Spleen (tissue), 11 donors: ENCODE measurements at regions not wholly inside any gene's neighbourhood (a gene's known extent, or its start where the extent isn't known, plus 50 kb on each side); places are given as distances from the start of the nearest gene placed in this dataset.

Experiments
- DNase-seq: peaks from one replicate; pipeline ENCODE4 v3.0.0-alpha.2; 2020
- H3K27ac ChIP-seq, 8 donors: fragments of 200-600 bp; sonication (generic) in 7 of 8; 1 replicate in 4 of 8; 2 replicates in 4 of 8; pipeline versions ENCODE4 v1.5.0 to v1.8.0; 2016 to 2021; ENCODE audit warnings: inconsistent platforms in 4 of 8, mild to moderate bottlenecking in 4 of 8, moderate library complexity in 1 of 8
- H3K27me3 ChIP-seq, 7 donors: fragments of 200-600 bp; sonication (generic) in 6 of 7; replicated peaks in 1 of 7; 1 replicate in 4 of 7; 2 replicates in 3 of 7; pipeline versions ENCODE4 v1.5.0 to v1.8.0; 2016 to 2021; ENCODE audit warnings: inconsistent platforms in 3 of 7, mild to moderate bottlenecking in 1 of 7
- H3K36me3 ChIP-seq, 6 donors: fragments of 200-600 bp; sonication (generic) in 5 of 6; 1 replicate in 4 of 6; 2 replicates in 2 of 6; pipeline versions ENCODE4 v1.5.0 to v1.8.0; 2016 to 2021; ENCODE audit warnings: inconsistent platforms in 2 of 6
- H3K4me1 ChIP-seq, 6 donors: fragments of 200-600 bp; sonication (generic) in 5 of 6; 1 replicate in 3 of 6; 2 replicates in 3 of 6; pipeline versions ENCODE4 v1.5.0 to v1.8.0; 2016 to 2021; ENCODE audit warnings: inconsistent platforms in 3 of 6
- H3K4me3 ChIP-seq, 8 donors: fragments of 200-600 bp; sonication (generic) in 7 of 8; 1 replicate in 4 of 8; 2 replicates in 4 of 8; pipeline versions ENCODE4 v1.5.0 to v1.8.0; 2016 to 2021; ENCODE audit warnings: inconsistent platforms in 4 of 8, mild to moderate bottlenecking in 4 of 8, moderate library complexity in 2 of 8
- H3K9me3 ChIP-seq, 8 donors: fragments of 200-600 bp; sonication (generic) in 7 of 8; 1 replicate in 4 of 8; 2 replicates in 4 of 8; pipeline versions ENCODE4 v1.5.0 to v1.8.0; 2016 to 2021; ENCODE audit warnings: inconsistent platforms in 4 of 8
- POLR2A ChIP-seq, 3 donors: fragments of 450-650 bp; IDR thresholded peaks; one replicate each; pipeline ENCODE4 v1.5.1; 2017; ENCODE audit warnings: antibody characterized with exemption in 3 of 3, mild to moderate bottlenecking in 1 of 3
- POLR2AphosphoS5 ChIP-seq, 3 donors: sonication (generic); formaldehyde crosslinking; IDR thresholded peaks; one replicate each; pipeline ENCODE4 v1.5.1; 2017; ENCODE audit warnings: antibody characterized with exemption in 3 of 3
- WGBS, 5 donors: extraction: QIAGEN DNeasy Blood & Tissue Kit in 3 of 5; methylation state at CpG; one replicate each; pipeline versions ENCODE4 v1.1.5 to v1.1.7; 2013 to 2018; 5-methylcytosine and 5-hydroxymethylcytosine counted together
- intact Hi-C: fragments of 100-400 bp; cut with DNase I; formaldehyde crosslinking; loops from one replicate; pipeline ENCODE4 v1.15.0; 2023; ENCODE audit warnings: low total_unique reads
- TF ChIP-seq, protein P1 (sequence below), 11 experiments: fragments of 200-600 bp in 7 of 11; fragments of 450-650 bp in 4 of 11; sonication (generic) in 4 of 11; IDR thresholded peaks in 8 of 11; conservative IDR thresholded peaks in 3 of 11; 1 replicate in 7 of 11; 2 replicates in 4 of 11; pipeline versions ENCODE4 v1.4.0 to v1.8.0; 2016 to 2021; ENCODE audit warnings: antibody characterized with exemption in 11 of 11, inconsistent platforms in 4 of 11, mild to moderate bottlenecking in 1 of 11
- donor health status: healthy with polysubstance abuse.
- donor health status: DM: no; HTN: no; CAD: no; lungs with moderate emphysema.
- donor health status: DM: no; HTN: no; CAD: no.
- donor health status: Bipolar disorder and iron deficiency.
- donor health status: healthy.
- donor health status: DM: no; HTN: no; CAD: no.
- donor health status: DM: yes; HTN: yes; CAD: no.

DNA sequence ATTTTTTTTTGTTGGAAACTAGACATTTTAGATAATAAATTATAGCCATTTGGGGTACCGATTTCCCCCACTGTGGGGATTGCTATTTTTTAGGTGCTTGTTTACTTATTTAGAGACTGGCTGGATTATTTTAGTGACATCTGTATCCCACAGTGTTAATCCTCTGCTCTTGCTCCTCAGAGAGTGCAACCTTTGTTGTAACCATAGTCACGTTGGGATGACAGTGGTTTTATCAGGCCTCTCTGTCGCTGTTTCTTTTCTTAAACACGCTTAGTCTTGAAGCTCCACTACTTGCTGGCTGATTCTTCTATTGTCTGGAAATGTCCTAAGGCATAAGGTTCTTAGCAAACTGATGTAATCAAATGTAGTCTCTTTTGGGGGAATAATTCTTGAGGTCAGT, 451.6 kb upstream of the SEMA6D start:
- no peaks in the 10 kb centered on the region for H3K4me1 ChIP-seq
- TF ChIP-seq POLR2A (IDR thresholded peaks at IDR 0.05) (no peak), POLR2AphosphoS5 (IDR thresholded peaks at IDR 0.05) (no peak)
- TF ChIP-seq, protein P1, sequence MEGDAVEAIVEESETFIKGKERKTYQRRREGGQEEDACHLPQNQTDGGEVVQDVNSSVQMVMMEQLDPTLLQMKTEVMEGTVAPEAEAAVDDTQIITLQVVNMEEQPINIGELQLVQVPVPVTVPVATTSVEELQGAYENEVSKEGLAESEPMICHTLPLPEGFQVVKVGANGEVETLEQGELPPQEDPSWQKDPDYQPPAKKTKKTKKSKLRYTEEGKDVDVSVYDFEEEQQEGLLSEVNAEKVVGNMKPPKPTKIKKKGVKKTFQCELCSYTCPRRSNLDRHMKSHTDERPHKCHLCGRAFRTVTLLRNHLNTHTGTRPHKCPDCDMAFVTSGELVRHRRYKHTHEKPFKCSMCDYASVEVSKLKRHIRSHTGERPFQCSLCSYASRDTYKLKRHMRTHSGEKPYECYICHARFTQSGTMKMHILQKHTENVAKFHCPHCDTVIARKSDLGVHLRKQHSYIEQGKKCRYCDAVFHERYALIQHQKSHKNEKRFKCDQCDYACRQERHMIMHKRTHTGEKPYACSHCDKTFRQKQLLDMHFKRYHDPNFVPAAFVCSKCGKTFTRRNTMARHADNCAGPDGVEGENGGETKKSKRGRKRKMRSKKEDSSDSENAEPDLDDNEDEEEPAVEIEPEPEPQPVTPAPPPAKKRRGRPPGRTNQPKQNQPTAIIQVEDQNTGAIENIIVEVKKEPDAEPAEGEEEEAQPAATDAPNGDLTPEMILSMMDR (IDR thresholded peaks at IDR 0.05 in 8 of 11, conservative IDR thresholded peaks at IDR 0.05 in 3 of 11) = no peak
- DNase-seq = no peak
- H3K27me3 ChIP-seq = no peaks in the 10 kb centered on the region
- peaks cover 0 to 20% (median 10%) of the 10 kb centered on the region in 8 donors for H3K9me3 ChIP-seq
- no peak overlapping the region for H3K27ac ChIP-seq
- no peak overlapping the region for H3K4me3 ChIP-seq
- WGBS, 5 donors = 84 to 92% (median 87%) methylated on average over 4 of the region's 4 CpGs
- no peaks in the 10 kb centered on the region for H3K36me3 ChIP-seq
- intact Hi-C loops = no loop called here

DNA sequence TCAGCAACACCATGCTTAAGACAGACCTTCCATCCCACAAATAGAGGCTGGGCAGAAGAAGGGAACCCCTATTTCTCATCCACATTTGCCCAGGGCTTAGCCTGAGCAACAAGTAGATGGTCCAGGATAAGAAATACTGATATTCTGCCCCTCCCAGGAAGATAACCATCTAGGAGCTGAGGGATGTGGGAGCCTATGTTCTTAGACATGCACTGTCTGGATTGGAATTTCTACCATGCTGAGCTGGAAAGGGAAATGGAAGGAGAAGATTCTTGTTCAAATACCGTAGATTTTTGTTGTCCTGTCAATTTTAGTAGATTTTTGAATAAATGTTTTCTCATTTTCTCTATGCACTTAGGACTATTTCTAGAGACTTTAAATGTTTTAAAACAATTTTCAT, 450.7 kb upstream of the SEMA6D start:
- DNase-seq = no peak
- WGBS, 5 donors = 52 to 86% (median 82%) methylated on average over 1 of the region's 1 CpG
- H3K27ac ChIP-seq = no peak overlapping the region
- no peaks in the 10 kb centered on the region for H3K36me3 ChIP-seq
- no peak for TF ChIP-seq POLR2A (IDR thresholded peaks at IDR 0.05)
- TF ChIP-seq POLR2AphosphoS5 (IDR thresholded peaks at IDR 0.05) = no peak
- TF ChIP-seq, protein P1 (IDR thresholded peaks at IDR 0.05 in 8 of 11, conservative IDR thresholded peaks at IDR 0.05 in 3 of 11) = no peak
- peaks cover 0 to 19% (median 10%) of the 10 kb centered on the region in 8 donors for H3K9me3 ChIP-seq
- intact Hi-C loops = no loop called here
- H3K4me3 ChIP-seq = no peak overlapping the region
- no peaks in the 10 kb centered on the region for H3K4me1 ChIP-seq
- H3K27me3 ChIP-seq = no peaks in the 10 kb centered on the region

DNA sequence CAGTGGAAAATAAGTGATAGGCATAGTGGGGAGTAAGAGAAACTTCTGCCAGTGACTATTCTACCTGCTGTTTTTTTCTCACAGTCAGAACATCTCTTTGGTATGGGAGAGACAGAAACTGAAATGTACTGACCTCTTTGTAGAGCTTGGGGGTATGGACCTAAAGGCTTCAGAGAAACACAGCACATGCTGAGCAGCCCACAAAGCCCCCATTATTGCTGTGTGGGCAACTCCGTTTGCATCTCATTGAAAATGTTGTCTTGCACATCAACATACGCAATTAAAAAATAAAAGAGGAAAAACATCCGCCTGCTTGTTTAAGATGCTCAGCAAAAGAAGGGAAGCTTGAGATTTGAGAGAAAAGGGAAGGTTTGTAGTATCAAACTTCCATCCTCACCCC, 443.4 kb upstream of the SEMA6D start:
- Histone ChIP-seq H3K27me3 (no peaks in the 10 kb centered on the region), H3K9me3 (peaks cover 0 to 20% (median 16%) of the 10 kb centered on the region in 8 donors), H3K27ac (no peak overlapping the region), H3K4me1 (no peaks in the 10 kb centered on the region), H3K4me3 (no peak overlapping the region), H3K36me3 (no peaks in the 10 kb centered on the region)
- WGBS, 5 donors = 72 to 85% (median 76%) methylated on average over 3 of the region's 3 CpGs
- DNase-seq = no peak
- TF ChIP-seq, protein P1 (IDR thresholded peaks at IDR 0.05 in 8 of 11, conservative IDR thresholded peaks at IDR 0.05 in 3 of 11) = no peak
- TF ChIP-seq POLR2A (IDR thresholded peaks at IDR 0.05) (no peak), POLR2AphosphoS5 (IDR thresholded peaks at IDR 0.05) (no peak)
- intact Hi-C loops = no loop called here

DNA sequence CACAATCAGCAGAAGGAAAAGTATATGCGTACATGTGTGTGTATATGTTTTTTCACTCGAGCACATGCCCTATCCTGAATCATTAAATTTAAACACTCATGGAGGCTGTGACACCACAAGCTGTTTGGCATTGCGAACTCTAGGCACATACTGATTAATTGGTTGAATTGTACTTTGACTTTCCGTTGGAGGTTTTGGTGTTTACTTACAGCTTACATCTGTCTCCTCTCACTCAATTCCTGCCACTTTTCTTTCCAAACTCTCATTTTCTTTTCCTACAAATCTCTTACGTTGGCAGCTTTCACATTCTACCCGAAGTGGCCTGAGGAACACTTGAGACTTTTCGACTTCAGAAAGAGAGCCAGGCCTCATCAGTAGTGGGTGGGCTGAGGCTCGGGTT, 434.1 kb upstream of the SEMA6D start:
- Histone ChIP-seq H3K27ac (no peak overlapping the region), H3K4me1 (no peaks in the 10 kb centered on the region), H3K9me3 (peaks cover 0 to 10% (median under 1%) of the 10 kb centered on the region in 8 donors), H3K4me3 (no peak overlapping the region), H3K27me3 (no peaks in the 10 kb centered on the region), H3K36me3 (no peaks in the 10 kb centered on the region)
- no peak for DNase-seq
- intact Hi-C loops = no loop called here
- TF ChIP-seq POLR2AphosphoS5 (IDR thresholded peaks at IDR 0.05) (no peak), POLR2A (IDR thresholded peaks at IDR 0.05) (no peak)
- TF ChIP-seq, protein P1 (IDR thresholded peaks at IDR 0.05 in 8 of 11, conservative IDR thresholded peaks at IDR 0.05 in 3 of 11) = no peak
- 62 to 79% (median 76%) methylated on average over 8 of the region's 8 CpGs for WGBS, 5 donors
